Peyer's patch (tissue), 4 donors: ENCODE measurements at regions not wholly inside any gene's neighbourhood (a gene's known extent, or its start where the extent isn't known, plus 50 kb on each side); places are given as distances from the start of the nearest gene placed in this dataset.

ENCODE experiments used
- DNase-seq, 3 donors: peaks; one replicate each; pipeline ENCODE4 v3.0.0-alpha.2; 2017 to 2019
- H3K27ac ChIP-seq, 4 donors: fragments of 200-600 bp; sonication (generic); one replicate each; pipeline ENCODE4 v1.5.1; 2016 to 2019
- H3K27me3 ChIP-seq, 2 donors: fragments of 200-600 bp; sonication (generic); one replicate each; pipeline ENCODE4 v1.5.1; 2019
- H3K36me3 ChIP-seq, 3 donors: fragments of 200-600 bp; sonication (generic); one replicate each; pipeline ENCODE4 v1.5.1; 2016 to 2019
- H3K4me1 ChIP-seq, 4 donors: fragments of 200-600 bp; sonication (generic); one replicate each; pipeline ENCODE4 v1.5.1; 2016 to 2019
- H3K4me3 ChIP-seq, 4 donors: fragments of 200-600 bp; sonication (generic); 1 replicate in 3 of 4; 2 replicates in 1 of 4; pipeline ENCODE4 v1.5.1; 2016 to 2019; ENCODE audit warnings: mild to moderate bottlenecking in 1 of 4
- H3K9me3 ChIP-seq, 4 donors: fragments of 200-600 bp; sonication (generic); one replicate each; pipeline ENCODE4 v1.5.1; 2016 to 2019; ENCODE audit warnings: mild to moderate bottlenecking in 1 of 4
- CTCF ChIP-seq, 6 experiments: fragments of 450-650 bp in 4 of 6; fragments of 200-600 bp in 2 of 6; sonication (generic) in 1 of 6; IDR thresholded peaks; one replicate each; pipeline ENCODE4 v1.5.1; 2017 to 2019; ENCODE audit warnings: antibody characterized with exemption in 6 of 6, mild to moderate bottlenecking in 3 of 6, moderate library complexity in 1 of 6
- POLR2A ChIP-seq, 2 donors: fragments of 450-650 bp; IDR thresholded peaks; one replicate each; pipeline ENCODE4 v1.5.1; 2017; ENCODE audit warnings: antibody characterized with exemption in 2 of 2, mild to moderate bottlenecking in 2 of 2, moderate library complexity in 2 of 2

- H3K4me1 ChIP-seq = no peaks in the 10 kb centered on the region
- no peak overlapping the region for H3K27ac ChIP-seq
- no peaks in the 10 kb centered on the region for H3K27me3 ChIP-seq
- no peak overlapping the region for H3K4me3 ChIP-seq
- DNase-seq = no peak
- H3K36me3 ChIP-seq = no peaks in the 10 kb centered on the region
- no peaks in the 10 kb centered on the region for H3K9me3 ChIP-seq
- TF ChIP-seq CTCF (IDR thresholded peaks at IDR 0.05) (no peak), POLR2A (IDR thresholded peaks at IDR 0.05) (no peak)
Observed at GRCh38 chr18:73986711-73987110, 160.9 kb downstream of the FBXO15 start.

- Histone ChIP-seq H3K4me1 (no peaks in the 10 kb centered on the region), H3K27me3 (no peaks in the 10 kb centered on the region), H3K4me3 (no peak overlapping the region), H3K27ac (no peak overlapping the region), H3K36me3 (no peaks in the 10 kb centered on the region), H3K9me3 (no peaks in the 10 kb centered on the region)
- TF ChIP-seq CTCF (IDR thresholded peaks at IDR 0.05) (no peak), POLR2A (IDR thresholded peaks at IDR 0.05) (no peak)
- no peak for DNase-seq
Observed at GRCh38 chr18:73985855-73986625, 161.6 kb downstream of the FBXO15 start.

- Histone ChIP-seq H3K4me3 (no peak overlapping the region), H3K27me3 (no peaks in the 10 kb centered on the region), H3K27ac (no peak overlapping the region), H3K4me1 (no peaks in the 10 kb centered on the region), H3K9me3 (no peaks in the 10 kb centered on the region), H3K36me3 (no peaks in the 10 kb centered on the region)
- DNase-seq = no peak
- TF ChIP-seq POLR2A (IDR thresholded peaks at IDR 0.05) (no peak), CTCF (IDR thresholded peaks at IDR 0.05) (no peak)
Observed at GRCh38 chr18:73983970-73984369, 163.7 kb downstream of the FBXO15 start.

- Histone ChIP-seq H3K4me1 (no peaks in the 10 kb centered on the region), H3K9me3 (no peaks in the 10 kb centered on the region), H3K4me3 (no peak overlapping the region), H3K27me3 (no peaks in the 10 kb centered on the region), H3K36me3 (no peaks in the 10 kb centered on the region), H3K27ac (no peak overlapping the region)
- no peak for TF ChIP-seq CTCF (IDR thresholded peaks at IDR 0.05)
- TF ChIP-seq POLR2A (IDR thresholded peaks at IDR 0.05) = no peak
- DNase-seq = no peak
Observed at GRCh38 chr18:73983496-73983895, 164.1 kb downstream of the FBXO15 start.

GRCh38 chr18:73981796-73982195, 165.8 kb downstream of the FBXO15 start:
- H3K9me3 ChIP-seq = no peaks in the 10 kb centered on the region
- no peaks in the 10 kb centered on the region for H3K36me3 ChIP-seq
- no peaks in the 10 kb centered on the region for H3K4me1 ChIP-seq
- DNase-seq = no peak
- no peaks in the 10 kb centered on the region for H3K27me3 ChIP-seq
- no peak overlapping the region for H3K4me3 ChIP-seq
- TF ChIP-seq POLR2A (IDR thresholded peaks at IDR 0.05) = no peak
- no peak for TF ChIP-seq CTCF (IDR thresholded peaks at IDR 0.05)
- H3K27ac ChIP-seq = no peak overlapping the region
